ENCODE measurements at regions not wholly inside any gene's neighbourhood (a gene's known extent, or its start where the extent isn't known, plus 50 kb on each side); places are given as distances from the start of the nearest gene placed in this dataset.

DNA sequence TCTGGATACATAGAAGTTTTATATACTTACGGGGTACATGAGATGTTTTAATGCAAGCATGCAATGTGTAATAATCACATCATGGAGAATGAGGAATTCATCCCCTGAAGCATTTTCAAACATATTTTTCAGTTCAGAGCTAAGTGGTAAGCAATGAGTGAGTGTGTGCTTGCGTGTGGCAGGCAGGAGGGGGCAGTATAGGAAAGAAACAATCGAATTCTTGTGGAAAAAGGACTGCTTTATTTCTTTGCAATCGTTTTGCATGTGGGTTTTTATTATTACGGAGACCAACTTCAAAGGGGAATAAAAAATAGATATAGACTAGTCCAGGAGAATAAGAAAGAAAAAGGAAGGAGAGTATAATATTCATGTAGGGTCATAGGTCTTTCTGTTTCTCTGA is 271.6 kb downstream of the CHL1 start:
- peak; percentile 55 for TF ChIP-seq CTCF (IDR thresholded peaks at IDR 0.05; ENCODE audit: borderline replicate concordance, extremely low read depth, low read length, poor library complexity, severe bottlenecking)
- TF ChIP-seq EZH2 (IDR thresholded peaks at IDR 0.05; ENCODE audit: borderline replicate concordance, low read depth, low read length, severe bottlenecking), result no peak
